Naive thymus-derived CD4-positive, alpha-beta T cell (primary cell): ENCODE measurements at regions not wholly inside any gene's neighbourhood (a gene's known extent, or its start where the extent isn't known, plus 50 kb on each side); places are given as distances from the start of the nearest gene placed in this dataset.

Experiments
- ATAC-seq: fragments of 150-1000 bp; cut with Tn5 transposase; 2 replicates; pipeline ENCODE4 v1.10.0; 2021; ENCODE audit warnings: mild to moderate bottlenecking, moderate library complexity
- CTCF ChIA-PET: fragments of 350-600 bp; sonication (Branson Sonifier 250); formaldehyde crosslinking; loops from one replicate; lab custom pipeline; 2021; ENCODE audit warnings: antibody characterized with exemption; lab: Charles Lee
- POLR2A ChIA-PET: fragments of 350-600 bp; sonication (Branson Sonifier 250); formaldehyde crosslinking; loops from one replicate; lab custom pipeline; 2021; ENCODE audit warnings: antibody characterized with exemption, inconsistent platforms; lab: Charles Lee
- DNase-seq, 9 donors: peaks; one replicate each; pipeline versions ENCODE4 v3.0.0 to v3.0.0-alpha.2; 2020 to 2022; ENCODE audit warnings: mixed read lengths in 1 of 9
- H3K27ac ChIP-seq: one replicate; pipeline ENCODE4 v1.7.0; 2013; ENCODE audit warnings: mild to moderate bottlenecking, low read depth, low read length, moderate library complexity
- H3K27me3 ChIP-seq, 2 donors: one replicate each; pipeline ENCODE4 v1.7.0; 2013; ENCODE audit warnings: low read length in 2 of 2, mild to moderate bottlenecking in 2 of 2, moderate library complexity in 2 of 2; ENCODE audit not compliant: control insufficient read depth in 2 of 2, insufficient read depth in 2 of 2
- H3K36me3 ChIP-seq, 3 experiments: 1 replicate in 2 of 3; 2 replicates in 1 of 3; pipeline ENCODE4 v1.7.0; 2013; ENCODE audit warnings: low read length in 3 of 3, mild to moderate bottlenecking in 3 of 3, moderate library complexity in 1 of 3; ENCODE audit not compliant: insufficient read depth in 3 of 3, control insufficient read depth in 2 of 3
- H3K4me1 ChIP-seq, 2 donors: one replicate each; pipeline ENCODE4 v1.7.0; 2013; ENCODE audit warnings: low read length in 2 of 2, mild to moderate bottlenecking in 2 of 2, moderate library complexity in 1 of 2; ENCODE audit not compliant: control insufficient read depth in 2 of 2, insufficient read depth in 2 of 2
- H3K4me3 ChIP-seq: 2 replicates; pipeline ENCODE4 v1.7.0; 2013; ENCODE audit warnings: mild to moderate bottlenecking, low read length
- H3K9me3 ChIP-seq, 3 experiments: 1 replicate in 2 of 3; 2 replicates in 1 of 3; pipeline ENCODE4 v1.7.0; 2013; ENCODE audit warnings: low read length in 3 of 3; ENCODE audit not compliant: control insufficient read depth in 2 of 3
- H3K27ac Mint-ChIP-seq, 9 donors: one replicate each; pipeline ENCODE4 v1.8.0; 2020 to 2022; ENCODE audit warnings: mixed read lengths in 9 of 9, mild to moderate bottlenecking in 8 of 9, moderate library complexity in 5 of 9, inconsistent platforms in 2 of 9
- H3K27me3 Mint-ChIP-seq, 5 donors: one replicate each; pipeline ENCODE4 v1.8.0; 2021 to 2022; ENCODE audit warnings: mixed read lengths in 5 of 5, mild to moderate bottlenecking in 1 of 5
- H3K36me3 Mint-ChIP-seq, 5 donors: one replicate each; pipeline ENCODE4 v1.8.0; 2020 to 2022; ENCODE audit warnings: mixed read lengths in 5 of 5, mild to moderate bottlenecking in 3 of 5, inconsistent platforms in 1 of 5
- H3K4me1 Mint-ChIP-seq, 7 donors: one replicate each; pipeline ENCODE4 v1.8.0; 2020 to 2022; ENCODE audit warnings: mixed read lengths in 7 of 7, mild to moderate bottlenecking in 3 of 7, inconsistent platforms in 1 of 7
- H3K4me3 Mint-ChIP-seq, 10 donors: one replicate each; pipeline ENCODE4 v1.8.0; 2020 to 2022; ENCODE audit warnings: mild to moderate bottlenecking in 10 of 10, mixed read lengths in 10 of 10, moderate library complexity in 6 of 10, inconsistent platforms in 2 of 10
- H3K9me3 Mint-ChIP-seq, 11 donors: one replicate each; pipeline ENCODE4 v1.8.0; 2020 to 2022; ENCODE audit warnings: mixed read lengths in 11 of 11, mild to moderate bottlenecking in 4 of 11, inconsistent platforms in 1 of 11, moderate library complexity in 1 of 11
- intact Hi-C, 2 donors: fragments of 100-400 bp; cut with micrococcal nuclease; formaldehyde crosslinking; loops; one replicate each; pipeline ENCODE4 v1.15.1; 2023

DNA sequence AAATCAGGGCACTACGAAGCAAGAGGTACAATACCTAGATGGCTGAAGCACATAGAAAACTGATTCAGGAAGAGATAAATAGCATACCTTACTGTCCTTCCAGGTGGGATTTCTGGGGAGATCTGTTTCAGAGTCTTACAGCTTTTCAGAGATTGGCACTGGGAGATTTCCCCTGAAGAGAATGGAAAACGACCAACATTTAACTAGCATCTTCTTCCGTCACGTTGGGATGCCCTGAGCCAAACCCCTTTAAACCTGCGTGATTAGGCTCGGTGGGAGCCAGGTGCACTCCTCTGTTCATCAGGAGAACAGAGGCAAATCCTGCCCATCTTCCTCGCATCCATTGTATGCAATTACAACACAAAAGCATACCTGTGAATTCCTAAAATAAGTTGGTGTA, 614.5 kb downstream of the HDGFL1 start:
- POLR2A ChIA-PET, result no interaction called here
- ATAC-seq, result no peak

DNA sequence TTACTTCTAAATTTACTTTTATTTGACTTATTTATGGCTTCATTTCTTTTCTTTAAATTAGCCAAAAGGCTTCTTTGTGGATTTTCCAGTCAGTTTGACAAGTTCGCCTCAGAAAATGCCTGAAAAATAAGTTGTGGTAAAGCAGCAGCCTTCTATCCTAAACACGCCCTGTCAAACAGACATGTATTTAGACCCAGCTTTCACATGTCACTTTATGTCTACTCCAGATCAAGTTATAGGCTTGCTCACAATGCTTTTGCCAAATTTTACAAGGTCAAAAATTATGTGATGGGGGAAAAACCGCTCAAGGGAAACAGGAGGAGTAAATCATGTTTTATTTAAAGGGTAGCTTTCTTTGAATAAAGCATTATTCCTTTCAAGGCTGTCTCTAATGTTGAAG, 615.0 kb downstream of the HDGFL1 start:
- Histone ChIP-seq H3K4me3 (no peak overlapping the region), H3K4me1 (no peaks in the 10 kb centered on the region), H3K9me3 (no peaks in the 10 kb centered on the region), H3K27ac (no peak overlapping the region), H3K27me3 (no peaks in the 10 kb centered on the region), H3K36me3 (no peaks in the 10 kb centered on the region)
- H3K36me3 Mint-ChIP-seq, result no peaks in the 10 kb centered on the region
- ChIA-PET POLR2A (no interaction called here), CTCF (interaction anchor here (0.6 kb wide), 1 partner anchor 54 kb away, joined by 3 read pairs; no protein-coding TSS in a partner anchor)
- H3K27ac Mint-ChIP-seq, result no peak overlapping the region
- peaks cover 0 to 2% (median 0%) of the 10 kb centered on the region in 11 donors for H3K9me3 Mint-ChIP-seq
- no peak overlapping the region for H3K4me3 Mint-ChIP-seq
- DNase-seq, result no peak
- intact Hi-C loops, result no loop called here
- no peaks in the 10 kb centered on the region for H3K27me3 Mint-ChIP-seq
- ATAC-seq, result no peak
- H3K4me1 Mint-ChIP-seq, result no peaks in the 10 kb centered on the region

More for the DNA sequence above, 614.5 kb downstream of the HDGFL1 start:
- H3K27me3 Mint-ChIP-seq, result no peaks in the 10 kb centered on the region
- no peaks in the 10 kb centered on the region for H3K27me3 ChIP-seq
- H3K27ac ChIP-seq, result no peak overlapping the region
- no peaks in the 10 kb centered on the region for H3K4me1 Mint-ChIP-seq
- intact Hi-C loops, result no loop called here
- no peaks in the 10 kb centered on the region for H3K36me3 ChIP-seq
- H3K4me1 ChIP-seq, result no peaks in the 10 kb centered on the region
- H3K9me3 ChIP-seq, result no peaks in the 10 kb centered on the region
- CTCF ChIA-PET, result no interaction called here
- no peak overlapping the region for H3K4me3 Mint-ChIP-seq
- H3K4me3 ChIP-seq, result no peak overlapping the region
- H3K36me3 Mint-ChIP-seq, result no peaks in the 10 kb centered on the region
- H3K9me3 Mint-ChIP-seq, result peaks cover 0 to 2% (median 0%) of the 10 kb centered on the region in 11 donors
- no peak for DNase-seq
- H3K27ac Mint-ChIP-seq, result no peak overlapping the region

DNA sequence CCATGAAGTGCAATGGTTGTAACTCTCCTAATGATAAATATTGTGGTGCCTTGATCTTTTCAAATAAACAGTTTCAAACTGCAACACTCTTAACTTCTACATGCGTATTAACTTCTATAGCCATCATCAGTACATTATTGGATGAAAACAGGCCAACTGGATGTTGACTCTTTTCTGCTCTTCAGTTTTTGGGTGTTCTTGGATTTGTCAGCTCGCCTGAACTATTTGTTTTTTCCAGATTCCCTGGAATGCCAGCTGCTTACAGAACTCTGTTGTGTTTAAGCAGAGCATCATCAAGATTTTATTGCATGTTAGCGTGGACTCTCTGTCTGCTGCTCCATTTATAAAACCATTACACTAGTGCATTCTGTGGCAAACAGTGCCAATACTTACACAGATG, 626.1 kb downstream of the HDGFL1 start:
- H3K4me1 ChIP-seq, result no peaks in the 10 kb centered on the region
- CTCF ChIA-PET, result no interaction called here
- ATAC-seq, result no peak
- no peaks in the 10 kb centered on the region for H3K27me3 Mint-ChIP-seq
- H3K27me3 ChIP-seq, result no peaks in the 10 kb centered on the region
- intact Hi-C loops, result no loop called here
- no peaks in the 10 kb centered on the region for H3K36me3 ChIP-seq
- H3K4me3 Mint-ChIP-seq, result no peak overlapping the region
- peaks cover 0 to 15% (median 1%) of the 10 kb centered on the region in 11 donors for H3K9me3 Mint-ChIP-seq
- H3K4me1 Mint-ChIP-seq, result no peaks in the 10 kb centered on the region
- H3K27ac ChIP-seq, result no peak overlapping the region
- H3K9me3 ChIP-seq, result no peaks in the 10 kb centered on the region
- no peak overlapping the region for H3K4me3 ChIP-seq
- no peaks in the 10 kb centered on the region for H3K36me3 Mint-ChIP-seq
- H3K27ac Mint-ChIP-seq, result no peak overlapping the region
- DNase-seq, result no peak
- POLR2A ChIA-PET, result no interaction called here

DNA sequence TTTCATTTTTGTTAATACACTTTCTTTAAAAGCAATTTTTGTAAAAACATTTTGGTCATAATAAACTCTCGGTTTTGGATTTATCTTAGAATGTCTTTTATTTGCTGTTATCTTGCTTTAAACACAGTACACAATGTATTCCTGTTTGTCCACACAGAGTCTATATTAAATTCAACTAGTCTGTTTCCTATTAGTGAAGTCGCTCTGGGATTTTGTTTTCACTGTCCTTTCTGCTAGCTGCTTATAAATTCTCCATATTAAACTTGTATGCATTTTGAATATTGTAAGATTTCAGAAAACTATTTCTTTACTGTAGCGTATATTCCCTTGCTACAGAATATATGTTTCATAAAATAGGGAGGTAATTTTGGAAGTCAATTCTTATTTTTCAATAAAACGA, 630.2 kb downstream of the HDGFL1 start:
- intact Hi-C loops, result no loop called here
- Histone ChIP-seq H3K4me3 (no peak overlapping the region), H3K9me3 (no peaks in the 10 kb centered on the region), H3K27ac (no peak overlapping the region), H3K4me1 (no peaks in the 10 kb centered on the region), H3K36me3 (no peaks in the 10 kb centered on the region), H3K27me3 (peaks cover 0 to 3% of the 10 kb centered on the region in 2 donors)
- no peak for ATAC-seq
- POLR2A ChIA-PET, result no interaction called here
- CTCF ChIA-PET, result no interaction called here
- Mint-ChIP-seq H3K27me3 (no peaks in the 10 kb centered on the region), H3K4me1 (no peaks in the 10 kb centered on the region), H3K9me3 (peaks cover 0 to 11% (median 1%) of the 10 kb centered on the region in 11 donors), H3K36me3 (no peaks in the 10 kb centered on the region), H3K27ac (no peak overlapping the region), H3K4me3 (no peak overlapping the region)
- no peak for DNase-seq

DNA sequence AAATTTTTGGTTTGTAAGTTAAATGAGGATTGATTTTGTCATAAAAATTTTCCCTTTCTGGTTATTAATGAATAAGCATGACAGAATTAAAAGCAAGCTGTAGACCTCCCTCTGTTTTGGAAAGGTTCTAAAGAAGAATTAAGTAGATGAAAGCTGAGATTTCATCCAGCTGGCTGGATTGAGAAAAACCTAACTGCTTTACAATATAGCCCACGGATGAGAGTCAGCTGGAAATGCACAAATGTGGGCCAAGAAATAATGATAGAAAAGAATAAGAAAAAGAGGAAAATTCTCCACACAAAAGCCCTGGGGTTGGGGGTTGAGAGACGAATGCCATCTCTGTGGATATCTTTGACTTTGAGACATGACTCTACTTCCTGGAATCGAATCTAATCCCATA, 631.6 kb downstream of the HDGFL1 start:
- peaks cover 0 to 3% of the 10 kb centered on the region in 2 donors for H3K27me3 ChIP-seq
- H3K4me1 Mint-ChIP-seq, result no peaks in the 10 kb centered on the region
- H3K4me1 ChIP-seq, result no peaks in the 10 kb centered on the region
- ChIA-PET POLR2A (no interaction called here), CTCF (no interaction called here)
- DNase-seq (no peak), ATAC-seq (no peak)
- H3K9me3 ChIP-seq, result no peaks in the 10 kb centered on the region
- H3K36me3 Mint-ChIP-seq, result no peaks in the 10 kb centered on the region
- H3K4me3 Mint-ChIP-seq, result no peak overlapping the region
- no peaks in the 10 kb centered on the region for H3K27me3 Mint-ChIP-seq
- no peak overlapping the region for H3K27ac Mint-ChIP-seq
- peaks cover 0 to 11% (median 1%) of the 10 kb centered on the region in 11 donors for H3K9me3 Mint-ChIP-seq
- intact Hi-C loops, result no loop called here
- H3K27ac ChIP-seq, result no peak overlapping the region
- H3K4me3 ChIP-seq, result no peak overlapping the region
- no peaks in the 10 kb centered on the region for H3K36me3 ChIP-seq

DNA sequence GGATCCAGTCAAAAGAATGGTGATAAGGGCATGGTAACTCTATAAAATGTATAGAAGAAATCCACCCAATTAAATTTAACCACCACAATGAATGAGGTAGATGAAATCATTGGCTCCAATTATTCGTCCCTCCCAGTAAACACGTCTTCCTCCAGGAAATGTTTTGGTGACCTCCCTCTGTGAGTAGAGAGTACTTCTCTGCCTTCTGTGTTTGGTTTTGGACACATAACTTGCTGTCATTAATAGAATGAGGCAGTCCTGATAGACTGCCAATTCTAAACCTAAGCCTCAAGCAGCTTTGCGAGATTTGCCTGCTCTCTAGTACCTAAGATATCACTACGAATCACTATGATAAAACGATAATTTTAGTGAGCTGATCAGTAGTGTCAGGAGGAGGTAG, 632.8 kb downstream of the HDGFL1 start:
- peaks cover 0 to 8% (median 1%) of the 10 kb centered on the region in 11 donors for H3K9me3 Mint-ChIP-seq
- ChIA-PET CTCF (no interaction called here), POLR2A (no interaction called here)
- H3K4me3 ChIP-seq, result no peak overlapping the region
- peaks cover 0 to 3% of the 10 kb centered on the region in 2 donors for H3K27me3 ChIP-seq
- no peak for DNase-seq
- no peaks in the 10 kb centered on the region for H3K4me1 Mint-ChIP-seq
- no peaks in the 10 kb centered on the region for H3K36me3 Mint-ChIP-seq
- no peak for ATAC-seq
- H3K4me3 Mint-ChIP-seq, result no peak overlapping the region
- intact Hi-C loops, result no loop called here
- no peaks in the 10 kb centered on the region for H3K27me3 Mint-ChIP-seq
- H3K9me3 ChIP-seq, result no peaks in the 10 kb centered on the region
- no peak overlapping the region for H3K27ac Mint-ChIP-seq
- H3K4me1 ChIP-seq, result no peaks in the 10 kb centered on the region
- no peak overlapping the region for H3K27ac ChIP-seq
- H3K36me3 ChIP-seq, result no peaks in the 10 kb centered on the region

DNA sequence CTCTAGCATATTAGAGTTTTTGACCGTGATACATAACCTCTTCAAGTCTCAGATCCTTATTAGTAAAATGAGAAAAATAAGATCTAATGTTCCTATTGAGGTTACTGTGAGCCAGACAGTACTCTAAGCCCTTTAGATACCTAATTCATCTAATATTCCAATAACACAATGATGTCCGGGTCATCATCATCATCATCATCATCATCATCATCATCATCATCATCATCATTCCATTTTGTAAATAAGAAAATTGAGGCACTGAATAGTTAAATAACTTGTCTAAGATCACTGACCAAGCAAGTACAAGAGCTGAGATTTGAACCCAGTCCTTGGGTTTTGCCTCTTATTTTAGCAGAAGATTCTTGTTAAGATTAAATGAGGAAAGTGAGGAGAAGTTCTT, 643.0 kb downstream of the HDGFL1 start:
- POLR2A ChIA-PET, result no interaction called here
- no peaks in the 10 kb centered on the region for H3K36me3 Mint-ChIP-seq
- no peaks in the 10 kb centered on the region for H3K27me3 Mint-ChIP-seq
- no peaks in the 10 kb centered on the region for H3K9me3 ChIP-seq
- no peak for DNase-seq
- H3K36me3 ChIP-seq, result no peaks in the 10 kb centered on the region
- ATAC-seq, result no peak
- peaks cover 2 to 32% (median 20%) of the 10 kb centered on the region in 11 donors for H3K9me3 Mint-ChIP-seq
- no peak overlapping the region for H3K4me3 ChIP-seq
- H3K27me3 ChIP-seq, result no peaks in the 10 kb centered on the region
- H3K27ac Mint-ChIP-seq, result no peak overlapping the region
- no peak overlapping the region for H3K4me3 Mint-ChIP-seq
- H3K4me1 Mint-ChIP-seq, result no peaks in the 10 kb centered on the region
- no peak overlapping the region for H3K27ac ChIP-seq
- intact Hi-C loops, result no loop called here
- H3K4me1 ChIP-seq, result no peaks in the 10 kb centered on the region
- CTCF ChIA-PET, result no interaction called here
